Cardiac muscle cell (in vitro differentiated cells and primary cell): ENCODE measurements at regions not wholly inside any gene's neighbourhood (a gene's known extent, or its start where the extent isn't known, plus 50 kb on each side); places are given as distances from the start of the nearest gene placed in this dataset.

ENCODE experiments used
- DNase-seq, 2 donors: peaks; one replicate each; pipeline versions ENCODE4 v3.0.0 to v3.0.0-alpha.2; 2010 to 2017; ENCODE audit warnings: low read depth in 1 of 2, low spot score in 1 of 2
- H3K27ac ChIP-seq: fragments of 200-600 bp; sonication (generic); 2 replicates; pipeline ENCODE4 v1.5.1; 2016
- H3K27me3 ChIP-seq: fragments of 200-600 bp; sonication (generic); 2 replicates; pipeline ENCODE4 v1.6.0; 2016; ENCODE audit warnings: control low read depth
- H3K36me3 ChIP-seq: fragments of 200-600 bp; sonication (generic); 2 replicates; pipeline ENCODE4 v1.5.1; 2016; ENCODE audit warnings: control low read depth
- H3K4me1 ChIP-seq: fragments of 200-600 bp; sonication (generic); 2 replicates; pipeline ENCODE4 v1.8.1; 2017; ENCODE audit warnings: low read depth, mild to moderate bottlenecking, mixed run types
- H3K4me3 ChIP-seq: fragments of 200-600 bp; sonication (generic); 2 replicates; pipeline ENCODE4 v1.5.1; 2016; ENCODE audit warnings: mild to moderate bottlenecking
- H3K9me3 ChIP-seq: fragments of 200-600 bp; sonication (generic); 2 replicates; pipeline ENCODE4 v1.5.1; 2017; ENCODE audit warnings: low read depth, mild to moderate bottlenecking, control low read depth
- TF ChIP-seq, protein P1 (sequence below): IDR thresholded peaks from 2 replicates; pipeline ENCODE4 v1.5.1; 2012; ENCODE audit warnings: low read depth, mild to moderate bottlenecking, low read length

DNA sequence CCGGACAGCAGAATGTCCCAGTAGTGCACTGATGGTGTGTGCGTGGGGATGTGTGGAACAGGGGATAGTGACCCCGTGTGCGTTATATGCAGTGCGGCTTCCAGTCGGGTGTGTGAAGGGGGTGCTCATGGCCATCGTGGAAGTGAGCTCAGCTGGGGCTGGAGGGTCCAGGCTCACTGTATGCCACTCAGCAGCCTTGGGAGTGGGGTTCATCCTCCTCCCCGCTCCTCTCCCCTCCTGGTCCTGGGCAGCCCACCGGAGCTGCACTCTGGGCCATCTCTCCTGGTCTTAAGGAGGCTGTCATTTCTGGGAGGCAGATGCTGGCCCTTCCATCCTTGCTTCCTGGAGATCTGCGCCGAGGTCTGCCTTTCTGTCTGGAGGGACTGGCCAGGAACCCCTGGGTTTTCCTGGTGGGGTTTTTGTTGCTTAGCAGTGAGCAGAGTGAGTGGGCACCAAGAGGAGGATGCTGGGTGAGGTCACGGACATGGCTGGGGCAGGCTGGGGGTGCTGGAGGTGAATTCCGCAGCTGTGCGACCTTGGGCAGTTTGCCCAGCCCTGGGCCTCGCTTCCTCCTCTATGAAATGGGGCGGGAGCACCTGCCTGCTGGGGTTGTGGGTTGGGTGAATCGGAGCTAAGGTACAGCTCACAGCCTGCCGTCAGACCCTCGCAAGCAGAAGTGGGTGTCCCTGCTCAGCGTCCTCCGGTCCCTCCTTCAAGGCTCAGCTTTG, 164.1 kb downstream of the SEC14L1 start:
- peaks cover 14% of the 10 kb centered on the region for H3K4me1 ChIP-seq
- H3K9me3 ChIP-seq: no peaks in the 10 kb centered on the region
- no peaks in the 10 kb centered on the region for H3K36me3 ChIP-seq
- H3K27ac ChIP-seq: no peak overlapping the region
- H3K4me3 ChIP-seq: no peak overlapping the region
- TF ChIP-seq, protein P1, sequence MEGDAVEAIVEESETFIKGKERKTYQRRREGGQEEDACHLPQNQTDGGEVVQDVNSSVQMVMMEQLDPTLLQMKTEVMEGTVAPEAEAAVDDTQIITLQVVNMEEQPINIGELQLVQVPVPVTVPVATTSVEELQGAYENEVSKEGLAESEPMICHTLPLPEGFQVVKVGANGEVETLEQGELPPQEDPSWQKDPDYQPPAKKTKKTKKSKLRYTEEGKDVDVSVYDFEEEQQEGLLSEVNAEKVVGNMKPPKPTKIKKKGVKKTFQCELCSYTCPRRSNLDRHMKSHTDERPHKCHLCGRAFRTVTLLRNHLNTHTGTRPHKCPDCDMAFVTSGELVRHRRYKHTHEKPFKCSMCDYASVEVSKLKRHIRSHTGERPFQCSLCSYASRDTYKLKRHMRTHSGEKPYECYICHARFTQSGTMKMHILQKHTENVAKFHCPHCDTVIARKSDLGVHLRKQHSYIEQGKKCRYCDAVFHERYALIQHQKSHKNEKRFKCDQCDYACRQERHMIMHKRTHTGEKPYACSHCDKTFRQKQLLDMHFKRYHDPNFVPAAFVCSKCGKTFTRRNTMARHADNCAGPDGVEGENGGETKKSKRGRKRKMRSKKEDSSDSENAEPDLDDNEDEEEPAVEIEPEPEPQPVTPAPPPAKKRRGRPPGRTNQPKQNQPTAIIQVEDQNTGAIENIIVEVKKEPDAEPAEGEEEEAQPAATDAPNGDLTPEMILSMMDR: no peak
- DNase-seq: no peak
- no peaks in the 10 kb centered on the region for H3K27me3 ChIP-seq

DNA sequence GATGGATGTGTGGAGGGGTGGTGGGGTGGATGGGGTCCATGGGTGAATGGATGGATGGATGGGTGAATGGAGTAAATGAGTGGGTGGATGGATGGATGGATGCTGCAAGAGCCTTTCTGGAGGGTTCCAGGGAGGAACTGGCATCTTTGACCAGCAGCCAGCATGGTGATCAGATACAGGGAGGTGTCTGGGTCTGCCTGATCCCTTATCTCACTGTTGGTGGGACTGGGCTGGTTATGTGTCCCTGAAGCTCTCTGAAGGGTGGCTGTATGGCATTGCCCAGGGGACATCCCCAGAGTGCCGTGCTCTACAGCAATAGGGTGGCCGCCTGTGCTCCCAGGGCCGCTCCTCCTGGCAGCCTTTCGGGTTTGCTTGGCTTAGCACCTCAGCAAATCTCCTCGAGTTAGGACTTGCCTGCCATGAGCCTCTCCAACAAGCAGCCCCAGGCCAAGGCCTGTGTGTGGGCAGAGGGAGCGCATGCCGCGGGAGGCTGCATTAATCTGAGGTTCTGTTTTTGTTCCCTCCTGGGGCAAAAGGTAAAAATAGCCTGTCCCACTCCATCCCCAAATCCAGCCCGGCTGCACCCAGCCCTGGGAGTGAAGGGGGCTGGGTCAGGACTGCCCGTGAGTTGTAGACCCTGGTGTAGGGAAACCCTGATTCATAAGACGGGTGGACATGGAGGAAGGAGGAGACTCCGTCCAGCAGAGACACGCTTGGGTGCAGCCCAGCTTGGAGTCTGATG, 165.4 kb downstream of the SEC14L1 start:
- H3K9me3 ChIP-seq: no peaks in the 10 kb centered on the region
- no peak for DNase-seq
- no peak overlapping the region for H3K27ac ChIP-seq
- peaks cover 9% of the 10 kb centered on the region for H3K4me1 ChIP-seq
- no peak overlapping the region for H3K4me3 ChIP-seq
- no peaks in the 10 kb centered on the region for H3K36me3 ChIP-seq
- TF ChIP-seq, protein P1: no peak
- H3K27me3 ChIP-seq: no peaks in the 10 kb centered on the region

DNA sequence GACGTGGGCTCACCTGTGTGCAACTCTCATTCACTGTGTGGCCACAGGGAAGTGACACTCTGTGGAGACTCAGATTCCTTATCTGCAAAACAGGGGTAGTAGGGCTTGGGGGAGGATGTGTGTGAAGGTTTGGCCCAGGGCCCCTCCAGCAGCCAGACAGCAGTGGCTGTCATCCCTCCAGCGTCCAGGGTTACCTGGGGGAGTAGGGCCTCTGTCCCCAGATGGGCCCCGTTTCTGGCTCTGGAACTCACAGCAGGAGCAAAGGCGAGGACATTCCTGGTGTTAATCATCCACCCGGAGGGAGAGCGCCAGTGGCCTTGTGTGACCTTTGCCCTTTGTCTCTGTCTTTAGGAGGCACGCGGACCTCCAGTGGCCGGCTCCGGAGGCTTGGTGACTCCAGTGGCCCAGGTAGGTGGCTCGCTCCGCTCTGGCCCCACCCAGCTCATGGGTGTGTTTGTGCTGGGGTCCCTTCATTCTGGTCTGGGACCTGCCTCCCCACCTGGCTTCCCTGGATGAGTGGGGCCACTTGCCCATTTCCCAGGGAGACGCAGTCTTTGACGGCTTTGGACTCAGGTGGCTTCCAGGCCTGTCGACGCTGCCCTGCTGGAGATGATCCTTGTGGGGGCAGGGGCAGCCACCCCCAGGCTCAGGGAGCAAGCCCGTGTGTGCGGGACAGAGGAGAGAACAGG, 166.2 kb downstream of the SEC14L1 start:
- Histone ChIP-seq H3K27me3 (no peaks in the 10 kb centered on the region), H3K27ac (no peak overlapping the region), H3K36me3 (no peaks in the 10 kb centered on the region), H3K4me3 (no peak overlapping the region), H3K9me3 (no peaks in the 10 kb centered on the region), H3K4me1 (peaks cover 9% of the 10 kb centered on the region)
- DNase-seq: no peak
- TF ChIP-seq, protein P1: no peak

DNA sequence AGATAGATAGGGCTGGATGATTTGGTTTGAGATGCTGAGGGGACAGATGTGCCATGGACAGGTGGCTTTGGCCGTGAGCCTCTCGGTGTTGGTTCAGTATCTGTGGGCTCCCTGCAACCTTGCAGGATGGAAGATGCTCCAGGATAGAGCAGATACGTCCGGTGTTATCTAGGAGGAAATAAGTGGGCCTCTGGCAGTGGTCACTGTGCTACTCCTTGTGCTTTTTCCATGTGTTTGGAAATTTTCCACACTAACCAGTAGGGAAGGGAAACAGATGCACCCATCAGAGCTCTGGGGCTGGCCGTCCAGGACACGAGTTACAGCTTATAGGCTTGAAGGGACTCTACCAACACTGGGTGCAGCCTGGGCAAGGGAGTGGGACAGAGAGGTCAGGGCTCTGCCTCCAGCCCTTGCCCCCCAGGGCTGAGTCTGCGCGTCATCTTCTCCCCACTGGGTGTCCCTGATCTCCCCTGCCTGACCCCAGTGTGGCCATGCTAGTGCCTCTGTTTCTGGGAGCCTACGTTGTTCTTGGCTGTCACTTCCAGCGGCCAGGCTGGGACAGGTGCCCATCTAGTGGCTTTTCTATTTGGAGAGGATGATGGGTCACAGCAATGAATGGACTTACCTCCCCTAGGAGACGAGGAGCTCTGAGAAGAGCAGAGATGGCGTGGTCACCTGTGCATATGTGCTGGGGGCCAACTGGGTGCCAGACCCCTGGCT, 166.9 kb downstream of the SEC14L1 start:
- no peaks in the 10 kb centered on the region for H3K9me3 ChIP-seq
- TF ChIP-seq, protein P1: no peak
- peak in 1 of 2 donors; percentile 25 for DNase-seq
- no peak overlapping the region for H3K4me3 ChIP-seq
- no peak overlapping the region for H3K27ac ChIP-seq
- H3K36me3 ChIP-seq: no peaks in the 10 kb centered on the region
- H3K27me3 ChIP-seq: no peaks in the 10 kb centered on the region
- H3K4me1 ChIP-seq: peaks cover 9% of the 10 kb centered on the region
